GM18499 (cell line): ENCODE measurements at regions not wholly inside any gene's neighbourhood (a gene's known extent, or its start where the extent isn't known, plus 50 kb on each side); places are given as distances from the start of the nearest gene placed in this dataset.

ENCODE experiments used
- ATAC-seq: cut with Tn5 transposase; IDR thresholded peaks from one replicate; pipeline ENCODE4 v1.9.1; 2021; ENCODE audit warnings: moderate number of reproducible peaks; ENCODE audit not compliant: insufficient read depth, unreplicated experiment

GRCh38 chr6:66949191-66949661 lies 1242.2 kb upstream of the EYS start:
- no peak for ATAC-seq

GRCh38 chr6:66948106-66948505 lies 1241.1 kb upstream of the EYS start:
- no peak for ATAC-seq

GRCh38 chr6:66940003-66940402 lies 1233.0 kb upstream of the EYS start:
- ATAC-seq, result no peak

GRCh38 chr6:66937180-66937579 lies 1230.2 kb upstream of the EYS start:
- no peak for ATAC-seq

- ATAC-seq, result no peak
Observed at GRCh38 chr6:66935612-66936011, 1228.6 kb upstream of the EYS start.

GRCh38 chr6:66931787-66932186 lies 1224.8 kb upstream of the EYS start:
- no peak for ATAC-seq

- ATAC-seq, result no peak
Observed at GRCh38 chr6:66930559-66931290, 1223.7 kb upstream of the EYS start.

GRCh38 chr6:66926060-66926459 lies 1219.0 kb upstream of the EYS start:
- ATAC-seq, result no peak

- no peak for ATAC-seq
Observed at GRCh38 chr6:66913657-66914056, 1206.6 kb upstream of the EYS start.

GRCh38 chr6:66902457-66902856 lies 1195.4 kb upstream of the EYS start:
- no peak for ATAC-seq

GRCh38 chr6:66900133-66901083 lies 1193.4 kb upstream of the EYS start:
- no peak for ATAC-seq

GRCh38 chr6:66897576-66897975 lies 1190.5 kb upstream of the EYS start:
- no peak for ATAC-seq

- no peak for ATAC-seq
Observed at GRCh38 chr6:66896415-66896814, 1189.4 kb upstream of the EYS start.

- ATAC-seq, result no peak
Observed at GRCh38 chr6:66883453-66883852, 1176.4 kb upstream of the EYS start.

- no peak for ATAC-seq
Observed at GRCh38 chr6:66866801-66867200, 1159.8 kb upstream of the EYS start.

- ATAC-seq, result no peak
Observed at GRCh38 chr6:66865771-66866170, 1158.7 kb upstream of the EYS start.

- no peak for ATAC-seq
Observed at GRCh38 chr6:66861007-66861541, 1154.0 kb upstream of the EYS start.

GRCh38 chr6:66860328-66860727 lies 1153.3 kb upstream of the EYS start:
- no peak for ATAC-seq

- no peak for ATAC-seq
Observed at GRCh38 chr6:66858196-66858595, 1151.2 kb upstream of the EYS start.

GRCh38 chr6:66854014-66854413 lies 1147.0 kb upstream of the EYS start:
- no peak for ATAC-seq

GRCh38 chr6:66851930-66852329 lies 1144.9 kb upstream of the EYS start:
- no peak for ATAC-seq
